Activated CD4-positive, alpha-beta T cell treated with anti-CD3 and anti-CD28 coated beads for 1 hour (primary cell): ENCODE measurements at regions not wholly inside any gene's neighbourhood (a gene's known extent, or its start where the extent isn't known, plus 50 kb on each side); places are given as distances from the start of the nearest gene placed in this dataset.

Experiments
- DNase-seq: peaks from one replicate; pipeline ENCODE4 v3.0.0-alpha.2; 2020

GRCh38 chr1:194184425-194184824, 998.0 kb upstream of the B3GALT2 start:
- no peak for DNase-seq

- DNase-seq: no peak
Measured at GRCh38 chr1:194181845-194182244, 995.4 kb upstream of the B3GALT2 start.

- DNase-seq: no peak
Measured at GRCh38 chr1:194176212-194176611, 989.8 kb upstream of the B3GALT2 start.

- no peak for DNase-seq
Measured at GRCh38 chr1:194175251-194175650, 988.8 kb upstream of the B3GALT2 start.

- no peak for DNase-seq
Measured at GRCh38 chr1:194174528-194174927, 988.1 kb upstream of the B3GALT2 start.

- DNase-seq: no peak
Measured at GRCh38 chr1:194171596-194171995, 985.2 kb upstream of the B3GALT2 start.

GRCh38 chr1:194167956-194168640, 981.7 kb upstream of the B3GALT2 start:
- DNase-seq: no peak

GRCh38 chr1:194164755-194165154, 978.3 kb upstream of the B3GALT2 start:
- no peak for DNase-seq

- no peak for DNase-seq
Measured at GRCh38 chr1:194161591-194161990, 975.2 kb upstream of the B3GALT2 start.

- no peak for DNase-seq
Measured at GRCh38 chr1:194159941-194160340, 973.5 kb upstream of the B3GALT2 start.

GRCh38 chr1:194155962-194156361, 969.5 kb upstream of the B3GALT2 start:
- no peak for DNase-seq

GRCh38 chr1:194151056-194151455, 964.6 kb upstream of the B3GALT2 start:
- no peak for DNase-seq

- no peak for DNase-seq
Measured at GRCh38 chr1:194150242-194150641, 963.8 kb upstream of the B3GALT2 start.

GRCh38 chr1:194133152-194133551, 946.7 kb upstream of the B3GALT2 start:
- DNase-seq: no peak

GRCh38 chr1:194118086-194118485, 931.7 kb upstream of the B3GALT2 start:
- no peak for DNase-seq

GRCh38 chr1:194117582-194117981, 931.2 kb upstream of the B3GALT2 start:
- DNase-seq: no peak

- no peak for DNase-seq
Measured at GRCh38 chr1:194114288-194114687, 927.9 kb upstream of the B3GALT2 start.

GRCh38 chr1:194105381-194105780, 919.0 kb upstream of the B3GALT2 start:
- DNase-seq: no peak

- no peak for DNase-seq
Measured at GRCh38 chr1:194104247-194104844, 917.9 kb upstream of the B3GALT2 start.

GRCh38 chr1:194103516-194104246, 917.3 kb upstream of the B3GALT2 start:
- DNase-seq: no peak

- no peak for DNase-seq
Measured at GRCh38 chr1:194103101-194103500, 916.7 kb upstream of the B3GALT2 start.

- DNase-seq: no peak
Measured at GRCh38 chr1:194102607-194103006, 916.2 kb upstream of the B3GALT2 start.

GRCh38 chr1:194084755-194085154, 898.3 kb upstream of the B3GALT2 start:
- no peak for DNase-seq

- no peak for DNase-seq
Measured at GRCh38 chr1:194081444-194081843, 895.0 kb upstream of the B3GALT2 start.
